Nephron (organoid): ENCODE measurements at regions not wholly inside any gene's neighbourhood (a gene's known extent, or its start where the extent isn't known, plus 50 kb on each side); places are given as distances from the start of the nearest gene placed in this dataset.

Source experiments
- H3K27ac Mint-ChIP-seq, 3 experiments: 2 replicates each; pipeline ENCODE4 v1.8.0; 2020; ENCODE audit warnings: mixed read lengths in 3 of 3, mild to moderate bottlenecking in 2 of 3, moderate library complexity in 1 of 3
- H3K27me3 Mint-ChIP-seq: 2 replicates; pipeline ENCODE4 v1.8.0; 2021; ENCODE audit warnings: low read depth, mild to moderate bottlenecking, moderate library complexity, mixed read lengths
- H3K36me3 Mint-ChIP-seq: 2 replicates; pipeline ENCODE4 v1.8.0; 2020; ENCODE audit warnings: low read depth, mixed read lengths
- H3K4me1 Mint-ChIP-seq: 2 replicates; pipeline ENCODE4 v1.8.0; 2020; ENCODE audit warnings: mixed read lengths
- H3K4me3 Mint-ChIP-seq, 3 experiments: 2 replicates each; pipeline ENCODE4 v1.8.0; 2020; ENCODE audit warnings: mild to moderate bottlenecking in 3 of 3, mixed read lengths in 3 of 3, moderate library complexity in 2 of 3
- H3K9me3 Mint-ChIP-seq: 2 replicates; pipeline ENCODE4 v1.8.0; 2020; ENCODE audit warnings: mixed read lengths
- TF ChIP-seq, protein P1 (sequence below), 3 experiments: fragments of 200-600 bp; sonication (generic); IDR thresholded peaks; one replicate each; pipeline ENCODE4 v1.5.0; 2021; ENCODE audit warnings: antibody characterized with exemption in 3 of 3; ENCODE audit not compliant: unreplicated experiment in 3 of 3

DNA sequence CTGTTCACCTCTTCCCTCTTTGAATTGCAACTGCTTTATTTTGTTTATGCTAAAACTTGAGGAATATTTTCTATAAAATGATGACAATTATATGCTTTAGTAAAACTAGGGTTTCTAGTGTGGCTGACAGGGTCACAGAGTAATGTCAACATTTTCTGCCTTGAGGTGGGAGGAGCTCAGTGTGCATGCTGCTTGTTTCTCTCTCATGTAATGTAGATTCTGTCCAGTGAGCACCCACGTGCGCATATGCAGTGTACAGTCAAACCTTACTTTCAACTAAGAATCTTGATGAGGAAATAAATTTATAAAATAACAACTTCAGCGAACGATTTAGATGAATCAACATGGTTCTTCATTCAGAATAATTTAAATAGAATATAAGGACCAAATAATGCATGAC is 603.9 kb downstream of the PCDH17 start:
- no peaks in the 10 kb centered on the region for H3K4me1 Mint-ChIP-seq
- TF ChIP-seq, protein P1, sequence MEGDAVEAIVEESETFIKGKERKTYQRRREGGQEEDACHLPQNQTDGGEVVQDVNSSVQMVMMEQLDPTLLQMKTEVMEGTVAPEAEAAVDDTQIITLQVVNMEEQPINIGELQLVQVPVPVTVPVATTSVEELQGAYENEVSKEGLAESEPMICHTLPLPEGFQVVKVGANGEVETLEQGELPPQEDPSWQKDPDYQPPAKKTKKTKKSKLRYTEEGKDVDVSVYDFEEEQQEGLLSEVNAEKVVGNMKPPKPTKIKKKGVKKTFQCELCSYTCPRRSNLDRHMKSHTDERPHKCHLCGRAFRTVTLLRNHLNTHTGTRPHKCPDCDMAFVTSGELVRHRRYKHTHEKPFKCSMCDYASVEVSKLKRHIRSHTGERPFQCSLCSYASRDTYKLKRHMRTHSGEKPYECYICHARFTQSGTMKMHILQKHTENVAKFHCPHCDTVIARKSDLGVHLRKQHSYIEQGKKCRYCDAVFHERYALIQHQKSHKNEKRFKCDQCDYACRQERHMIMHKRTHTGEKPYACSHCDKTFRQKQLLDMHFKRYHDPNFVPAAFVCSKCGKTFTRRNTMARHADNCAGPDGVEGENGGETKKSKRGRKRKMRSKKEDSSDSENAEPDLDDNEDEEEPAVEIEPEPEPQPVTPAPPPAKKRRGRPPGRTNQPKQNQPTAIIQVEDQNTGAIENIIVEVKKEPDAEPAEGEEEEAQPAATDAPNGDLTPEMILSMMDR (IDR thresholded peaks at IDR 0.05; ENCODE audit: unreplicated experiment in 3 of 3) = no peak
- no peak overlapping the region for H3K27ac Mint-ChIP-seq
- H3K9me3 Mint-ChIP-seq = peaks cover 5% of the 10 kb centered on the region
- no peak overlapping the region for H3K4me3 Mint-ChIP-seq
- H3K36me3 Mint-ChIP-seq = no peaks in the 10 kb centered on the region
- H3K27me3 Mint-ChIP-seq = no peaks in the 10 kb centered on the region

DNA sequence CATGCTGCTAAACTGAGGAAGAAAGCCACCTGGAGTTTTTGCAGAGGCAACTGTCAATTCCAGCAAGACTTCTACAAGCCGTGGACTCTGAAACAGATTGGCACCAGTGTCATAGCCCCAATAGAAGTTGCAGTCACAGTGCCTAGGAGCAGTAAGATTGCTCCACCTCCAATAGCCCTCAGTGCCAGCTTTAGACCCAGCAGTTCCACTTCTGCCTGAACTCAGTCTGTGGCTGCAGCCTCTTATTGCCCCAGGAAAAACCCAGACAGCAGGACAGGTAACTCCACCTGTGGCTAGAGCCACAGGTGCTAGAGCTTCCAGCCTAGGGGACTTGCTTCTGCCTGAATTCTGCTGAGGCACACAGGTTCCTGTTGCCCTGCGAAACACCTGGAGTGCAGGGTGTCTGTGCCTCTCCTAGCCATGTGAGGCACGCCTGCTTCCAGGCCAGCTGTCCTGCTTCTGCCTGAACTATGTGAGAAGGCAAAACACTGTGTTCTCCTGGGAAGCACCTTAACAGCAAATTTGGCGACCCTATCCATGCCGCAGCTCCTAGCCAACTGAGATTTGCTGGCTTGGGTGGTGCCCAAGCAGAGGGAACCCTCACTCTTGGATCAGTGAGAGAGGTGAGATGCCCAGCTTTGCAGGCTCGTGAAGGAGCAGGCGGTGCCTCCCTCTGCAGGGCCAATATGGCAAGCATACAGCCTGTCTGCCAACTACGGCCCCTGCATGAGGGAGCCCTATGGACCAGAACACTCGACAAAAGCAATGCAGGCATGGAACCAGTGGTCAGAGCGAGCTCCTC is 607.6 kb downstream of the PCDH17 start:
- no peak overlapping the region for H3K4me3 Mint-ChIP-seq
- H3K9me3 Mint-ChIP-seq = peaks cover 12% of the 10 kb centered on the region
- no peaks in the 10 kb centered on the region for H3K27me3 Mint-ChIP-seq

DNA sequence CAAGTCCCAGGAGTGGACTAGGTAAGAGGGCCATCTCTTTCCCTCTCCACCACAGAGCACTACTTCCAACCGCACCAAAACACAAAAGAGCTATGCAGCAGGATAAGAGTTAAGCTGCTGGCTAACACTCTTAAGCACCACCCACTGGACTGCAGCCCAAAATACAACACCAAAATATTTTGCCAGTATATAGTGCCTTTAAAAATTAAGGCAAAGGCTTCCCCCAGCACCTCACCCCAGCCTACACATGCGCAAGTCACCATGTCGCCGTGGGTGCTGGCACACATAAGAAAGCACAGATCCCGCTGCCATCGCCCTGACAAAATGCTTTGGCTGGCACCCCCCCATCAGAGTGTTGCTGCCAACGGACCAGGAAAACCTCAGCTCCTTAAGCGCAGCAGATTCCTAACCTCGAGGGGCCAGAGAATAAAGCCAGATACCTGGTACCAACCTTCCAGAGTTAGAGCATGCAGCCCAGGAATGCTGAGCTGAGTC is 608.3 kb downstream of the PCDH17 start:
- TF ChIP-seq, protein P1 (IDR thresholded peaks at IDR 0.05; ENCODE audit: unreplicated experiment in 3 of 3) = no peak
- Mint-ChIP-seq H3K4me3 (no peak overlapping the region), H3K36me3 (no peaks in the 10 kb centered on the region), H3K9me3 (peaks cover 19% of the 10 kb centered on the region), H3K27me3 (no peaks in the 10 kb centered on the region), H3K4me1 (no peaks in the 10 kb centered on the region), H3K27ac (no peak overlapping the region)

More for the DNA sequence above, 607.6 kb downstream of the PCDH17 start:
- Mint-ChIP-seq H3K27ac (no peak overlapping the region), H3K4me1 (no peaks in the 10 kb centered on the region), H3K36me3 (no peaks in the 10 kb centered on the region)
- TF ChIP-seq, protein P1 (IDR thresholded peaks at IDR 0.05; ENCODE audit: unreplicated experiment in 3 of 3) = no peak

DNA sequence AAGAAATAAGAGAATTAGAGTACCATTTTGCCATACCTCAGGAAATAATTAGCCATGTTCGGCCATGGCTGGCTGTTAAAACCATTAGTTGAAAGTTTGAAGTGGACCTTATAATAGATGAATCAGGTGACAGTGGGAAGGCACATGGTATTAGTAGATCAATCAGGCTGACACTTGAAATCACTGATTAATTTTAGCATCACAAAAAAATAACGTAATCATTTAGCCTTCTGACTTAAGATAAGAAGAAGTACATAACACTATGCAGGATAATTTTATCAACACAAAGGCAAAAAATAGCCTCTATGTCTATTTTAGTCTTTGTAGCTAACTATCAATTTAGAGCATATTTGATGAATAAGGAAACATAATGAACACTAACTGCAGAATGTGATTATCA is 615.5 kb downstream of the PCDH17 start:
- Mint-ChIP-seq H3K4me3 (no peak overlapping the region), H3K4me1 (no peaks in the 10 kb centered on the region), H3K27me3 (no peaks in the 10 kb centered on the region), H3K27ac (no peak overlapping the region), H3K9me3 (peaks cover 19% of the 10 kb centered on the region), H3K36me3 (no peaks in the 10 kb centered on the region)
- TF ChIP-seq, protein P1 (IDR thresholded peaks at IDR 0.05; ENCODE audit: unreplicated experiment in 3 of 3) = no peak

DNA sequence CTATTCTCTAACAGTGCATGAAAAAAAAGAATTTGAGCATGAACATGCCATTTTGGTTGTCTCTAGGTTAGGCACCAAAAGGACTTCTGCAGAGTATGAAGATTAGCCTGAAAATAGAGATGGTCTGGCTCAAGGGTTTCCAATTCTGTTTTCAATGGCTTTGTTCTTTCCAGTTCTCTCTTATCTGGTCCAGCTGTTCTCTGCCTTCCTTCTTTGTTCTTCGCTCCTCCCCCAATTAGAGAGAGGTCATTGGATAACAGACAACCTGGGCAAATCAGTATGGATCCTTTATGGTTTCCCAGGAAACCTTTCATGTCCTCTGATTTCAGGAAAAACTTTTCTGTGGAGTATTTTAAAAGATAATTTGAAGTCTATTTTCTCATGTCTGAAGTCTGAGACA is 623.4 kb downstream of the PCDH17 start:
- no peak overlapping the region for H3K27ac Mint-ChIP-seq
- no peak overlapping the region for H3K4me3 Mint-ChIP-seq
- TF ChIP-seq, protein P1 (IDR thresholded peaks at IDR 0.05; ENCODE audit: unreplicated experiment in 3 of 3) = no peak
- no peaks in the 10 kb centered on the region for H3K36me3 Mint-ChIP-seq
- no peaks in the 10 kb centered on the region for H3K4me1 Mint-ChIP-seq
- no peaks in the 10 kb centered on the region for H3K9me3 Mint-ChIP-seq
- H3K27me3 Mint-ChIP-seq = no peaks in the 10 kb centered on the region

DNA sequence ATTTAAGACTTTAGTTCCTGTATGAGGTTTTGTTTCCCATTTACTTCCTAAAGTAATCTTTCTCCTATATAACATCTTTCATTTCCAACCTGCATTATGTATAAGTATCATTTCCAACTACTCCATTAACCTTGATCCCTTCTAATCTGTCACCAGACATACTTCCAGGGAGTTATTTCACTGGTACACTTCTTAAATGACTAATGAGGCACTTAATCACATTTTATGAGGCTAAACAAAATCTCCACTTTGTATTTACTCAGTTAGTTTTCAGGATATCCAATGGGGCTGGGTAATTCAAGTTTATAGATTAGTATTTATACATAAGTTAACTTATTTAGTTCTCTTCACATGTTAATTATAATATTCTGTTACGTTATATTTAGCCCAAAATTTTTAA is 634.7 kb downstream of the PCDH17 start:
- H3K36me3 Mint-ChIP-seq = no peaks in the 10 kb centered on the region
- H3K4me3 Mint-ChIP-seq = no peak overlapping the region
- H3K27ac Mint-ChIP-seq = no peak overlapping the region
- no peaks in the 10 kb centered on the region for H3K9me3 Mint-ChIP-seq
- no peaks in the 10 kb centered on the region for H3K4me1 Mint-ChIP-seq
- no peaks in the 10 kb centered on the region for H3K27me3 Mint-ChIP-seq
- TF ChIP-seq, protein P1 (IDR thresholded peaks at IDR 0.05; ENCODE audit: unreplicated experiment in 3 of 3) = no peak
